ENCODE measurements at regions not wholly inside any gene's neighbourhood (a gene's known extent, or its start where the extent isn't known, plus 50 kb on each side); places are given as distances from the start of the nearest gene placed in this dataset.
A peak's percentile ranks its signal among the peaks of the same experiment; 100 is the strongest.
"Not testable (repeated sequence)": the region's sequence is repeated elsewhere in the genome, so short reads cannot be mapped to it uniquely, and the experiment has no call there.

- DNase-seq = no peak
Observed at GRCh38 chr10:126722726-126723125, 52.2 kb upstream of the C10orf90 start.

- DNase-seq = no peak
Observed at GRCh38 chr10:126723226-126723625, 52.7 kb upstream of the C10orf90 start.

DNA sequence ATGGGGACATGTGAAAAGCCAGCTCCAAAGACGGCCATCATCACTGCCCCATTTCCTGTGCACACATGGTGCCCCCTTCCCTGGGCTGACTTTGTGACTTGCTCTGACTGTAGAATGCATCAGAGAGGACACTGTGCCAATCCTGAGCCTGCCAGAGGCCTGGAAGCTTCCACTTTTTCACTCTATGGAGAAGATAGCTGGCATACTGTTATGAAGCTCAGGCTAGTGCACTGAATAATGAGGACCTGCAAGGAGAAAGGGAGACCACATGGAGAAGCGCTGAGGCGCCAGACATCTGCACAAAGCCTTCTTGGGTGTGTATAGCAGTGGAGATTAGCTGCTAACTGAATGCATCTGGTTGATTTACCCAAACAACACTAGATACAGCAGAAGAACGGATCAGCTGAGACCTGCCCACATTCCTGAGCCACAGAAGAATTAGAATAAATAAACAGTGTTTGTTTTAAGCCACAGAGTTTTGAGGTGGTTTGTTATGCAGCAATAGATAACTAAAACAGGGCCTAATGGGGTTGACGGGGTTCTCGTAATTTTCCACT, 58.9 kb upstream of the C10orf90 start:
- no peak for DNase-seq

DNA sequence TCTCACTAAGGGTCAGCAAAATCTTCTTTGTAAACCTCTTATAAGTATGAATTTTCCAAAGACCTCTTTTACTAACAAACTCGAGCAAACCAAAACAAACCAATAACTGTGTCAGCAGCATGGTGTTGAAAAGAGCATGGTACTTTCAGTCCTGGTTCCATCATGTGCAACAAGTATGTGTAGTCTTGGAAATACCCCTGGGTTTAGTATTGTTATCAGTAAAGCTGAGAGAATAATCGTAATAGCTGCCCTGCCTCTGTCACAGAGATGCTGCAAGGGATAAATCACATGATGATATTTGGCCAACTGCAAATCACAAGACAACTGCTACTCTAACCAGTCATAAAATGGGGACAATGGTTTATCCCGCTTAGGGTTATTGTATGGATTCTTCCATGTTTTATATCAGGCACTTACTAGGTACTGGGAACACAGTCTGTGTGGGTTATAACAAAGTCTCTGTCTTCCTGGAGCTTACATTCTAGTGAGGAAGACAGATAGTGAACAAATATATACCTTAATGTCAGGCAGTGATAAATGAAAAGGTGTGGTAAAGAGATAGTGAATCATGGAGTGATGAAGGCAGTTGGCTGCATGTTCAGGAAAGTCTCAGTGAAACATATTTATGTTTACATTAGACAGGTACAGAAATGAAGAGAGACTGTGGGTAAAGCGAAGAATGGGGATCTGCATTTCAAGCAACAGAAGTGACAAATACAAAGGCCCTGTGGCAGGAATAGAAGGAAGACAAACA, 60.5 kb upstream of the C10orf90 start:
- DNase-seq = no peak

- DNase-seq = no peak
Observed at GRCh38 chr10:126731610-126731990, 61.1 kb upstream of the C10orf90 start.

DNA sequence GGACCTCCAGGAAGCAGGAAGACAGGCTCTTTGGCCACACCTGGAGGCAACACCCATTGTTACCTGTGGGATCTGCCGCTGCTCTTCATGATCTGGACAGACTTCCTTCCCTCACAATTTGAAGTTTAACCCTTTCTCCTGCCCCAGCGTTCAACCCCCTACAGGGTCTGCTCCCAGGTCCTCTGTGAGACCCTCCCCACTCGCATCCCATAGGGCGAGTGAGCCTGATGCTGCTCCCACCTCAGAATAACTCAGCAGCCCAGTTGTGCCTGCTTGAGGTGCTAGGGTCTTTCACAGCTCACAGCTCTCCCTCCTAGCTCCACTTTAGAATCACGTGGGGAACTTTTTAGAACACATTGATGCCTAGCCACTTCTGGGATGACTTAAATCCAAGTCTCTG, 61.8 kb upstream of the C10orf90 start:
- no peak for DNase-seq

GRCh38 chr10:126732868-126733267, 62.4 kb upstream of the C10orf90 start:
- no peak for DNase-seq

GRCh38 chr10:126734015-126734414, 63.5 kb upstream of the C10orf90 start:
- DNase-seq = no peak

- no peak for DNase-seq
Observed at GRCh38 chr10:126734967-126735366, 64.5 kb upstream of the C10orf90 start.

DNA sequence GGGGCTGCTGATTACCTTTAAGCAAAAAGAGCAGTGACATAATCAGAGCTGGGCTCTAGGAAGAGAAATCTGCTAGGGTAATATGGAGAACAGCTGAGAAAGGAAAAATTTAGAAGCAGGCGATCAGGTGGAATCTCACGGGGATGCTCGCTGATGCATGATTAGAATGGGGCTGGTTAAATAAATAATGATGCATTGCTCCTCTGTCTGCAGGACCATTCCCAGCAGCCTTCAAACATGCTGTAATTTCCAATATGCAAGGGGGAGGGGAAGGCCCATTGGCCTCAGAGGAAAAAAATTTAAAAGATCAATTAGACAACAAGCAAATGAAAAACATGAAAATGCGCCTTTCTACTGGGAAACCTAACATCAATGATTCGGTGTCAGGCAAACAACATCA, 65.6 kb upstream of the C10orf90 start:
- no peak for DNase-seq

DNA sequence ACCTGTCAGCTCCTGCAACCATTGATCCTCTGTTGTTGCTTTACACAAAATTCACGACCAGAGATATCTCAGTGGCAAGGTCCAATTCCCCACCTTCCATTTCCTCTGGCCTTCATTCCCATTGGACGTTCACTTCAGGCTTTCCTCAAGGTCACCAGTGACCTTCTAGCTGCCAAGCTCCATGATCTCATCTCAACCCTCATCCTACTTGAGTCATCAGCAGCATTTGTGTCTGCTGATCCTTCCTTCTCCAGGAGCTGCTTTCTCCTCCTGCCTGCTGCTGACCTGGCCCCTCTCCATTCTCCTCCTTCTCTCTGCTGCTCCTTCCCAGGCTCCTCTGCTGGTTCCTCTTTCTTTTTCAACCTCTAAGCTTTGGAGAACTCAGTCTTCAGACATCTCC, 66.2 kb upstream of the C10orf90 start:
- DNase-seq = no peak

DNA sequence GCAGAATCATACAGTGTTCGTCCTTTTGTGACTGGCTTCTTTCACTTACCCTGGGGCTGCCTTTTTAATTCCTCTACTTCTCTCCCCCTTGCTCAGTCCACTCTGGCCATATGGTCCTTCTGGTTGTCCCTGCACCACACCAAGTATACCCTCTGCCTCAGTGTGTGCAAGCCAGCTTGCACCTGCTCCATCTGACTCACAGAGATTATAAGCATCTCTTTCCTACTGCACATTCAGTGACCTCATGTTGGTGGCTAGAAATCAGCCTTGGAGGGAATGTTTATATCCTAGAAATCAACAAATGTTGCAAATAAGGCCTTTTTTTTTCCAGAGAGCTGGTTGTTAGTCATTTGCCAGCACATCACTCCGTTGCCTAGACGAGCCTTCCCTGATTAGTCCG, 67.5 kb upstream of the C10orf90 start:
- DNase-seq = no peak

DNA sequence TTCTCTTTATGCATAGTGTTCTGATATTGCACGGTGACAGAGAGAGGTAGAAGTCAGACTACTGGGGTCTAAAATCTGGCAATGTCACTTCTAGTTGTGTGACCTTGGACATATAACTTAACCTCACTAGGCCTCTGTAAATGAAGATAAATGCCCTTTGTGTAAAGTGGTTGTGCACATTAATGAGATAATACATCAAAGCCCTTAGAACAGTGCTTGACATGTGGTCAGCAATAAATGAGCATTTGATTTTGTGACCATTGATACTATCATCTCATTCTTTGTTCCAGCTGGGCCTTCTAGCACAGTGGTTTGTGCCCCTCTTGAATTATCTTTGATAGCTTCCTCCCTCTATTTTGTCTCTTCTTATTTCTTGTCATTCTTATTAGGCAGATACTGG, 74.1 kb upstream of the C10orf90 start:
- DNase-seq = no peak

DNA sequence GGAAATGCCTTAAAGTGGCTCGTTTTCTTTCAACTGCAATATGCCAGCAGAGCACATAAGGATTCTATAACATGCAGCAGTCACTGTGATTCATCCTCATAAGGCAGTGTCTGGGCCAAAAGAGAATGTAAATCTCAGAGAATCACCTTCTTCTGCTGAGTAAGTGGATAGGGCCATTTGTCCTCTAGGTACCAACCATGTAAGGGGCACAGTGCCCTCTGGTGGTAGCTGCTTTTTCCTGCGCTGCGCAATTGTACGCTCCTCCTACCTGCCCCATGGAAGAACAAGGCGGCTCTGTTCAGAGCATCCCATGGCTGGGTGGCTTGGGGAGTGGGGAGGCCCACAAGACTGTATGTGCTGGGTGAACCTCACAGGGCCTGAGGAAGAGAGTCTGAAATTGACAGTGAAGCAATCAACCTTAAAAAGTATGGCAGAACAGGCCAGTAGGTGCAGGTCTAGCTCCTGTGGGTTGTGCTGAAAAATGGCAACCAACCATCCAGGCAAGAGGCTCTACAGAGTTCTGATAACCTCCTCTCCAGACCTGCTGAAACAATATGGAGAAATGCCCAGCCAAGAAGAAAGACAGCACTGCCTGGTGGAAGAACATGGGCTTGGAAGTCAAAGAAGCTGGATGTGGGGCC, 78.6 kb upstream of the C10orf90 start:
- DNase-seq = peak; percentile 68

- DNase-seq = no peak
Observed at GRCh38 chr10:126754966-126755365, 84.5 kb upstream of the C10orf90 start.

DNA sequence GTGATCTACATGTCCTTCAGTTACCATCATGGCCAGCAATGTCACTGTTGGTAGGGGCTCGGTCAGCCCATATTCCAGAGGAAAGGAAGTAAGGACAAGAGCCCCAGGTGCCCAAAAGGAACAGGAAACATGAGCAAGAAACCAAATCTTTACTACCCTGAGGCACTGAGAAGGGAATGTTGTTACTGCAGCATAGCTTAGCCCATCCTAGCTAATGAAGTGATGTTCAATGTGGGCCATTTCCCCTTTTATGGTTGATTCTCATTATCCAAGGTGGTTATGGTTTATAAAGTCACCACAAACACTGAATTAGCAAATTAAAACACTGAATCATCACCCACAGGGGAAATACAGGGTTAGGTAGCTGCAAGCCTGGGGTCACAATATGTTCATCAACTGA, 88.4 kb upstream of the C10orf90 start:
- DNase-seq = no peak

- DNase-seq = no peak
Observed at GRCh38 chr10:126759531-126759930, 89.0 kb upstream of the C10orf90 start.

DNA sequence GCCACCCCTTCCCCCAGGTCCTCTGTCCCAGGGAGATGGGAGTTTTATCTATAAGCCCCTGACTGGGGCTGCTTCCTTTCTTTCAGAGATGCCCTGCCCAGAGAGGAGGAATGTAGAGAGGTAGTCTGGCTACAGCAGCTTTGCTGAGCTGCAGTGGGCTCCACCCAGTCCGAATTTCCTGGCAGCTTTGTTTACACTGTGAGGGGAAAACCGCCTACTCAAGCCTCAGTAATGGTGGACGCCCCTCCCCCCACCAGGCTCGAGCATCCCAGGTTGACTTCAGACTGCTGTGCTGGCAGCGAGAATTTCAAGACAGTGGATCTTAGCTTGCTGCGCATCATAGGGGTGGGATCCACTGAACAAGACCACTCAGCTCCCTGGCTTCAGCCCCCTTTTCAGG, 96.2 kb upstream of the C10orf90 start:
- not testable (repeated sequence) for DNase-seq

DNA sequence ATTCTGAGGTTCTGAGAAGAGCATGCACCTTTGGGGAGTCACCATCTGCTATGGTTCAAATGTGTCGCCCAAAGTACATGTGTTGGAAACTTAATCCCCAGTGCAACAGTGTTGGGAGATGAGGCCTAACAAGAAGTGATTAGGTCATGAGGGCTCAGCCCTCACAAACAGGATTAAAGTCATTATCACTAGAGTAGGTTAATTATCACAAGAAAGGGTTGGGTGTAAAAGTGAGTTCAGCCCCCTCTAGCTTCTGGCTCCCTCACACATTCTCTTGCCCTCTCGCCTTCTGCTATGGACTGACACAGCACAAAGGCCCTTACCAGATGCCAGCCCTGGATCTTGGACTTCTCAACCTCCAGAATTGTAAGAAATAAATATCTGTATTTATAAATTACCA, 100.3 kb upstream of the C10orf90 start:
- DNase-seq = no peak

DNA sequence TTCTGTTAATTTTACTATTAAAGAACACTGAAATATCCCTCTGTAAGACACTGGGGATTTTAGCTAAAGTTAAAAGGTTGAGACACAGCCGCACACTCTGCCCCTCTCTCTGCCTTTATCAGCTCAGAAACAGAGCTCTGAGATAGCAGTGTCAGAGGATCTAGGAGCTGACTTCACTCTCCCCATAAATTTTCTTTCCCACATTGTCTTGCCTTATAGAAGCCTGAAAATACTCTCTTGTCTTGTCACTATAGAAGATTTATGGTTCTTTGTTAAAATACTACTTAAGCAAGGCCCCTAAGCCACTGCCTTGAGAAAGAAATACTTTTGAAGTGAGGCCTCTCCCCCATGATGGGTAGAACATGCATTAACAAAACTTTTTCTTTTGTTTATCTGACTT, 105.7 kb upstream of the C10orf90 start:
- DNase-seq = no peak

DNA sequence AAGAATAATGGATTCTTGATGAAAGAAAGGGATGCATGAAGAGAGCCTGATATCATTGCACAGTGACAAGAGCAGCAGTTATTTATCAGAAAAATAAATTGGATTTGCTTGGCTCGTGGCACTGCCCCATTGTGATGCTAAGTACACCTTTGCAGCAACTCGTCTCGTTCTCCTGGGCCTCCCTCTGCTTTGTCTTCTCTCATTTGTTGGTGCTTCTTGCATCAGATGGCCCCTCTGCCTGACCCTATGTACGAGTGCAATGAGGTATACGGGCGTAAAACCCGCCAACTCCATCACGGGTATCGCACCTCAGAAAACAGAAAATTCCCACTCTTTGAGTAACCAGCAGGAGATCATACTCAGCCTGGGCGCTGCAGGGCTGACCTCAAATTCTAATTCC, 107.2 kb upstream of the C10orf90 start:
- no peak for DNase-seq

GRCh38 chr10:126781450-126782216, 111.1 kb upstream of the C10orf90 start:
- DNase-seq = no peak

DNA sequence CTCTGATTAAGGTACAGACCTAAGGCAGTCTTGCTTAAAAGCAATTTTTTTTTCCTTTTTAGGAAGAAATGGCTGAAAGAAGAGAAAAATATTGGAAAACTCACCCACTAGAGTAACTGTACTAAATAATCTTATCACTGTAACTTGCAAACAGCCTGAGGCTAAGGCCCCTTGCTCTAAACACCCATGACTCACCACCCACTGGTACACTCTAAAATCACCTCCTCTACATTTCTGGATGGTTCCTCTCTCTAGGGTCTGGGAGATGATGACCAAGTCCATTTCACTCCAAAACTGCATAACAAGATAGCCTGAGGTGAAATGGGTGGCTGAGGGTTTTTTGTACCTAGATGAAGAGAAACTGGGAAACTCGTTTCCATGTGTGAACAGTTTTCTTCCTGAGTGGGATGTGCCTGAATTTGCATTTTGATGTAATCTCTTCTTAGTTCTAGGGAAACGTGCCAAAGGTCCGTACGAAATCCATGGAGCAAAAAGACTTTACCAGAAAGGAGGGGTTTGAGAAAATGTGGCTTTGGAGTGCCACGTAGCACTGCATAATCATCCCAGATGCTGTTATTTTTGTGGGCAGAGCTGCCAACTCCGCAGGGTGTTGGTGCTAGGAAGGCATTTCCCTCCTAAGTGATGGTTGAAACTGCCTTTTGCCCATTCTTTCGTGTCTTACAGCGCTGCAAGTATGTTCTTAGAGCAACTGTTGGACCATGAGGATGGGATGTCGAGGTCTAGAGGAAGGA, 113.5 kb upstream of the C10orf90 start:
- DNase-seq = no peak
